ENCODE measurements at regions not wholly inside any gene's neighbourhood (a gene's known extent, or its start where the extent isn't known, plus 50 kb on each side); places are given as distances from the start of the nearest gene placed in this dataset.

DNA sequence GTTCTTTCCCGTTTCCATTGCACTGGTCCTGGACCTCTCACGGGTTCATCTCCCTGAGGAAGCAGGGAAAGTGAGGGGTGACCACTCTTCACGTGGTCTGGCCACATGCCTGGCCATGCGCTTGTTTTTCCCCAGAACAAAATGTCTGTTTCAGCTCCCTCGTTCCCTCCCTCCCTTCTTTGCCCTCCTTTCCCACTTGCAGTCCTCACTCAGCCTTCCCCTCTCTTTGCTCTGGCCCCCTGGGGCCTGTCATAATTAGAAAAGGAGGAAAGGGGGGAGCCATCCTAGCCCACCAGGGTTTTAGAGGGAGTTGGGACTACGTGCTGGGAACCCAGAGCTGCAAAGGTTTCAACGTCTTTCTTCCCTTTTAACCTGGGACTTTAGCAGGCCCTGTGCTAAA, 52.8 kb upstream of the CADM1 start:
- DNase-seq, result no peak

DNA sequence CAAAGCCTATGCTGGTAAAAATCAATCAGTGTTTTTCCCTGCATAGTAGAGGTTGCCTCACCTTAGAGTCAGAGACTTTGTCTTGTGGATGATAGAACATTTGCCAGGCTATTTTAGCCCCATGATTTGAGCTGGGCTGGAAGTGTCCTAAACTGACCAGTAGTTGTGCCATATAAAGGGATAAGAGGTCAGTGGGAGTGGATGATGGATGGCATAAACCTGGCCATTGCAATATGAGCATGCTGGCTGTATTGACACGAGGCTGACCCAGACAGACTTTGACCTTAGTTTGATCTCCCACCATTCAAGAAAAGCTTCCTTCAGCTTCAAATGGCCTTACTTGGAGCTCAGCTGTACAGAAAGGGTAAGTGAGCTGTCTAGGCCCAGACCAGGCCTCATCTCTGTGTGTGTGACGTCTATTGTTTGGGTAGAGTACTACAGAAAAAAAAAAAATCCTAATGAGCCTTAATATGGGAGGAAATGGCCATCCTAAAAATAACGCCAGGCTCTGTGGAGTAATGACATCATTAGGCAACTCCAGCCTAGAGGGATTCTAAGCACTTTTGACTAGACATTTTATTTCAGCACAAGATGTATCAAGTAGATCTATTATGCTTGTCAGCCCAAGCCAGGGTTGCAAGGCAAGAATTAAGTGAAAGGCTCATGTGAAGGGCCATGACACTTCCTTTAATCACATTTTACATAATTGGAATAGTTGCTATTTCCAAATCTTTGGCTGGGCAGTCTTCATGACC, 51.3 kb upstream of the CADM1 start:
- DNase-seq, result no peak
